Smooth muscle cell (in vitro differentiated cells): ENCODE measurements at regions not wholly inside any gene's neighbourhood (a gene's known extent, or its start where the extent isn't known, plus 50 kb on each side); places are given as distances from the start of the nearest gene placed in this dataset.

Experiments
- DNase-seq: peaks from one replicate; lab custom pipeline; 2025; ENCODE audit not compliant: unreplicated experiment; lab: John Stamatoyannopoulos, UW
- H2AFZ ChIP-seq: fragments of 200-600 bp; sonication (generic); 2 replicates; pipeline ENCODE4 v1.6.0; 2016; ENCODE audit warnings: antibody characterized with exemption, low read depth, mild to moderate bottlenecking
- H3F3A ChIP-seq: fragments of 200-600 bp; sonication (generic); 2 replicates; pipeline ENCODE4 v1.6.0; 2017; ENCODE audit warnings: antibody characterized with exemption, low read depth
- H3K27ac ChIP-seq: fragments of 200-600 bp; sonication (generic); 2 replicates; pipeline ENCODE4 v1.5.1; 2016; ENCODE audit warnings: low read depth, mild to moderate bottlenecking
- H3K27me3 ChIP-seq: fragments of 200-600 bp; sonication (generic); 2 replicates; pipeline ENCODE4 v1.6.1; 2016; ENCODE audit warnings: low read depth, mild to moderate bottlenecking
- H3K36me3 ChIP-seq: fragments of 200-600 bp; sonication (generic); 2 replicates; pipeline ENCODE4 v1.5.1; 2016; ENCODE audit warnings: low read depth
- H3K4me1 ChIP-seq: fragments of 200-600 bp; sonication (generic); 2 replicates; pipeline ENCODE4 v1.5.1; 2016; ENCODE audit warnings: low read depth
- H3K4me2 ChIP-seq: fragments of 200-600 bp; sonication (generic); 2 replicates; pipeline ENCODE4 v1.6.0; 2016; ENCODE audit warnings: mild to moderate bottlenecking
- H3K4me3 ChIP-seq: fragments of 200-600 bp; sonication (generic); 2 replicates; pipeline ENCODE4 v1.5.1; 2016; ENCODE audit warnings: mild to moderate bottlenecking
- H3K79me2 ChIP-seq: fragments of 200-600 bp; sonication (generic); 2 replicates; pipeline ENCODE4 v1.6.0; 2016; ENCODE audit warnings: low read depth, mild to moderate bottlenecking
- H3K9ac ChIP-seq: fragments of 200-600 bp; sonication (generic); 2 replicates; pipeline ENCODE4 v1.6.0; 2016; ENCODE audit warnings: low read depth
- H3K9me3 ChIP-seq: fragments of 200-600 bp; sonication (generic); replicated peaks from 2 replicates; pipeline ENCODE4 v1.5.1; 2016; ENCODE audit warnings: low read depth
- H4K20me1 ChIP-seq: fragments of 200-600 bp; sonication (generic); 2 replicates; pipeline ENCODE4 v1.6.0; 2016; ENCODE audit warnings: low read depth
- CTCF ChIP-seq: fragments of 200-600 bp; sonication (generic); IDR thresholded peaks from 2 replicates; pipeline ENCODE4 v1.5.1; 2017; ENCODE audit warnings: borderline replicate concordance, mild to moderate bottlenecking, antibody characterized with exemption; ENCODE audit not compliant: insufficient read depth, poor library complexity, severe bottlenecking
- WGBS: methylation state at CpG from one replicate; pipeline ENCODE4 v1.1.7; 2016; ENCODE audit warnings: low lambda C conversion rate; 5-methylcytosine and 5-hydroxymethylcytosine counted together

GRCh38 chr14:86543521-86543920 is 1013.6 kb downstream of the FLRT2 start:
- TF ChIP-seq CTCF, result no peak
- Histone ChIP-seq H3K27ac (no peak overlapping the region), H4K20me1 (no peaks in the 10 kb centered on the region), H3K9ac (no peak overlapping the region), H3K4me1 (no peaks in the 10 kb centered on the region), H3K27me3 (peaks cover 36% of the 10 kb centered on the region), H3K79me2 (no peaks in the 10 kb centered on the region), H3K36me3 (no peaks in the 10 kb centered on the region), H2AFZ (no peak overlapping the region), H3K9me3 (no peaks in the 10 kb centered on the region), H3K4me2 (no peak overlapping the region), H3K4me3 (no peak overlapping the region), H3F3A (no peaks in the 10 kb centered on the region)
- DNase-seq, result no peak

GRCh38 chr14:86541972-86542371 is 1012.0 kb downstream of the FLRT2 start:
- 38% methylated on average over 4 of the region's 4 CpGs for WGBS
- H3K4me3 ChIP-seq, result no peak overlapping the region
- no peak for TF ChIP-seq CTCF
- no peak overlapping the region for H3K4me2 ChIP-seq
- DNase-seq, result no peak
- no peaks in the 10 kb centered on the region for H4K20me1 ChIP-seq
- no peaks in the 10 kb centered on the region for H3K36me3 ChIP-seq
- H3K9ac ChIP-seq, result no peak overlapping the region
- no peak overlapping the region for H2AFZ ChIP-seq
- H3K27me3 ChIP-seq, result peaks cover 47% of the 10 kb centered on the region
- no peaks in the 10 kb centered on the region for H3K9me3 ChIP-seq
- no peaks in the 10 kb centered on the region for H3F3A ChIP-seq
- no peaks in the 10 kb centered on the region for H3K4me1 ChIP-seq
- no peaks in the 10 kb centered on the region for H3K79me2 ChIP-seq
- H3K27ac ChIP-seq, result no peak overlapping the region

- Histone ChIP-seq H3K36me3 (no peaks in the 10 kb centered on the region), H3K27me3 (peaks cover 47% of the 10 kb centered on the region), H3K79me2 (no peaks in the 10 kb centered on the region), H3K27ac (no peak overlapping the region), H3K4me2 (no peak overlapping the region), H3K9me3 (no peaks in the 10 kb centered on the region), H3K4me3 (no peak overlapping the region), H2AFZ (no peak overlapping the region), H3K4me1 (no peaks in the 10 kb centered on the region), H3K9ac (no peak overlapping the region), H3F3A (no peaks in the 10 kb centered on the region), H4K20me1 (no peaks in the 10 kb centered on the region)
- no peak for DNase-seq
- 89% methylated on average over 6 of the region's 6 CpGs for WGBS
- no peak for TF ChIP-seq CTCF
Measured at GRCh38 chr14:86540636-86541247, 1010.8 kb downstream of the FLRT2 start.

GRCh38 chr14:86539361-86540070 is 1009.6 kb downstream of the FLRT2 start:
- 82% methylated on average over 2 of the region's 2 CpGs for WGBS
- no peaks in the 10 kb centered on the region for H4K20me1 ChIP-seq
- no peak overlapping the region for H3K9ac ChIP-seq
- no peaks in the 10 kb centered on the region for H3K36me3 ChIP-seq
- peaks cover 46% of the 10 kb centered on the region for H3K27me3 ChIP-seq
- no peaks in the 10 kb centered on the region for H3K9me3 ChIP-seq
- no peaks in the 10 kb centered on the region for H3K4me1 ChIP-seq
- H3K4me2 ChIP-seq, result no peak overlapping the region
- H2AFZ ChIP-seq, result no peak overlapping the region
- no peak overlapping the region for H3K4me3 ChIP-seq
- no peak for TF ChIP-seq CTCF
- H3K79me2 ChIP-seq, result no peaks in the 10 kb centered on the region
- no peaks in the 10 kb centered on the region for H3F3A ChIP-seq
- no peak overlapping the region for H3K27ac ChIP-seq
- DNase-seq, result no peak
